T-cell (primary cell): ENCODE measurements at regions not wholly inside any gene's neighbourhood (a gene's known extent, or its start where the extent isn't known, plus 50 kb on each side); places are given as distances from the start of the nearest gene placed in this dataset.
A peak's percentile ranks its signal among the peaks of the same experiment; 100 is the strongest.

ENCODE experiments used
- ATAC-seq, 4 experiments: fragments of 200-7000 bp in 3 of 4; fragments of 150-1000 bp in 1 of 4; cut with Tn5 transposase; replicated peaks in 1 of 4; 1 replicate in 3 of 4; 2 replicates in 1 of 4; pipeline ENCODE4 v1.10.0; 2021; ENCODE audit warnings: moderate library complexity in 3 of 4, mild to moderate bottlenecking in 2 of 4, moderate number of reproducible peaks in 1 of 4
- CTCF ChIA-PET, 2 donors: fragments of 300-600 bp; sonication (Branson Sonifier 250); formaldehyde crosslinking; loops; one replicate each; lab custom pipeline; 2022; ENCODE audit warnings: antibody characterized with exemption in 2 of 2; lab: Charles Lee
- POLR2A ChIA-PET, 2 donors: fragments of 300-600 bp; sonication (Branson Sonifier 250); formaldehyde crosslinking; loops; one replicate each; lab custom pipeline; 2022; ENCODE audit warnings: antibody characterized with exemption in 2 of 2; lab: Charles Lee
- DNase-seq, 35 experiments: peaks; one replicate each; pipeline versions ENCODE4 v3.0.0 to v3.0.0-alpha.2; 2013 to 2023
- H3K27ac ChIP-seq: one replicate; pipeline ENCODE4 v1.5.1; 2013; ENCODE audit warnings: low read length
- H3K27me3 ChIP-seq, 2 experiments: replicated peaks in 1 of 2; 1 replicate in 1 of 2; 2 replicates in 1 of 2; pipeline versions ENCODE4 v1.6.1 to v1.7.0; 2013; ENCODE audit warnings: low read length in 1 of 2, mixed read lengths in 1 of 2; ENCODE audit not compliant: control insufficient read depth in 2 of 2, insufficient read depth in 2 of 2; ENCODE audit errors: extremely low read depth in 1 of 2
- H3K36me3 ChIP-seq, 2 donors: 1 replicate in 1 of 2; 2 replicates in 1 of 2; pipeline versions ENCODE4 v1.6.1 to v1.7.0; 2013; ENCODE audit warnings: low read length in 1 of 2; ENCODE audit not compliant: control insufficient read depth in 2 of 2, insufficient read depth in 1 of 2; ENCODE audit errors: extremely low read depth in 1 of 2
- H3K4me1 ChIP-seq, 2 experiments: 1 replicate in 1 of 2; 2 replicates in 1 of 2; pipeline versions ENCODE4 v1.6.1 to v1.7.0; 2013; ENCODE audit warnings: low read length in 2 of 2, mixed read lengths in 1 of 2; ENCODE audit not compliant: insufficient read depth in 2 of 2, control insufficient read depth in 1 of 2; ENCODE audit errors: extremely low read depth in 1 of 2
- H3K4me3 ChIP-seq, 2 donors: 1 replicate in 1 of 2; 2 replicates in 1 of 2; pipeline versions ENCODE4 v1.5.1 to v1.7.0; 2013; ENCODE audit warnings: mild to moderate bottlenecking in 2 of 2, low read length in 1 of 2, moderate library complexity in 1 of 2; ENCODE audit not compliant: control insufficient read depth in 1 of 2; ENCODE audit errors: extremely low read depth in 1 of 2
- H3K9me3 ChIP-seq: 2 replicates; pipeline ENCODE4 v1.7.0; 2013
- H3K27ac Mint-ChIP-seq, 2 donors: one replicate each; pipeline ENCODE4 v1.8.0; 2020 to 2021; ENCODE audit warnings: mild to moderate bottlenecking in 2 of 2, mixed read lengths in 2 of 2
- H3K27me3 Mint-ChIP-seq, 2 donors: one replicate each; pipeline ENCODE4 v1.8.0; 2021 to 2022; ENCODE audit warnings: mixed read lengths in 2 of 2
- H3K36me3 Mint-ChIP-seq: one replicate; pipeline ENCODE4 v1.8.0; 2021; ENCODE audit warnings: mixed read lengths
- H3K4me1 Mint-ChIP-seq, 3 donors: one replicate each; pipeline ENCODE4 v1.8.0; 2020 to 2022; ENCODE audit warnings: mixed read lengths in 3 of 3, mild to moderate bottlenecking in 1 of 3
- H3K4me3 Mint-ChIP-seq, 3 donors: one replicate each; pipeline ENCODE4 v1.8.0; 2020 to 2022; ENCODE audit warnings: mild to moderate bottlenecking in 3 of 3, mixed read lengths in 3 of 3, moderate library complexity in 3 of 3
- H3K9me3 Mint-ChIP-seq, 3 donors: one replicate each; pipeline ENCODE4 v1.8.0; 2020 to 2022; ENCODE audit warnings: mixed read lengths in 3 of 3
- WGBS: methylation state at CpG from one replicate; pipeline ENCODE4 v1.1.5; 2013; ENCODE audit warnings: missing lambda C conversion rate; ENCODE audit not compliant: insufficient coverage; 5-methylcytosine and 5-hydroxymethylcytosine counted together

- H3K9me3 Mint-ChIP-seq, result peaks cover 0 to 7% (median 0%) of the 10 kb centered on the region in 3 donors
- CTCF ChIA-PET, result no interaction called here
- WGBS, result no CpG with 5 or more reads among the region's 1 CpG
Measured at GRCh38 chr2:122266636-122267035, 511.2 kb downstream of the TSN start.

GRCh38 chr2:122267947-122268346 lies 512.5 kb downstream of the TSN start:
- Histone ChIP-seq H3K27me3 (no peaks in the 10 kb centered on the region), H3K4me3 (no peak overlapping the region), H3K4me1 (no peaks in the 10 kb centered on the region), H3K9me3 (no peaks in the 10 kb centered on the region), H3K36me3 (no peaks in the 10 kb centered on the region), H3K27ac (no peak overlapping the region)
- 100% methylated on average over 2 of the region's 5 CpGs for WGBS
- H3K27ac Mint-ChIP-seq, result no peak overlapping the region
- peaks cover 0 to 5% of the 10 kb centered on the region in 2 donors for H3K27me3 Mint-ChIP-seq
- no peaks in the 10 kb centered on the region for H3K4me1 Mint-ChIP-seq
- H3K36me3 Mint-ChIP-seq, result no peaks in the 10 kb centered on the region
- no peak overlapping the region for H3K4me3 Mint-ChIP-seq
- ATAC-seq (no peak), DNase-seq (no peak)
- H3K9me3 Mint-ChIP-seq, result peaks cover 0 to 8% (median 0%) of the 10 kb centered on the region in 3 donors
- CTCF ChIA-PET, result no interaction called here
- POLR2A ChIA-PET, result no interaction called here

More at GRCh38 chr2:122266636-122267035, 511.2 kb downstream of the TSN start:
- no peaks in the 10 kb centered on the region for H3K36me3 ChIP-seq
- H3K9me3 ChIP-seq, result no peaks in the 10 kb centered on the region
- H3K27ac Mint-ChIP-seq, result no peak overlapping the region
- no peak overlapping the region for H3K4me3 Mint-ChIP-seq
- H3K36me3 Mint-ChIP-seq, result no peaks in the 10 kb centered on the region
- H3K27me3 ChIP-seq, result no peaks in the 10 kb centered on the region
- H3K4me1 ChIP-seq, result no peaks in the 10 kb centered on the region
- POLR2A ChIA-PET, result no interaction called here
- DNase-seq (no peak), ATAC-seq (no peak)
- no peak overlapping the region for H3K27ac ChIP-seq
- H3K27me3 Mint-ChIP-seq, result peaks cover 0 to 5% of the 10 kb centered on the region in 2 donors
- H3K4me3 ChIP-seq, result no peak overlapping the region
- H3K4me1 Mint-ChIP-seq, result no peaks in the 10 kb centered on the region

- Mint-ChIP-seq H3K4me1 (no peaks in the 10 kb centered on the region), H3K9me3 (peaks cover 0 to 16% (median 0%) of the 10 kb centered on the region in 3 donors), H3K36me3 (no peaks in the 10 kb centered on the region), H3K27me3 (peaks cover 0 to 5% of the 10 kb centered on the region in 2 donors), H3K4me3 (no peak overlapping the region), H3K27ac (no peak overlapping the region)
- ChIA-PET POLR2A (no interaction called here), CTCF (no interaction called here)
- Histone ChIP-seq H3K4me1 (no peaks in the 10 kb centered on the region), H3K9me3 (no peaks in the 10 kb centered on the region), H3K27ac (no peak overlapping the region), H3K27me3 (no peaks in the 10 kb centered on the region), H3K36me3 (no peaks in the 10 kb centered on the region), H3K4me3 (no peak overlapping the region)
- WGBS, result no CpG with 5 or more reads among the region's 13 CpGs
- DNase-seq, result peak in 1 of 35 experiments; percentile 9
- ATAC-seq, result no peak
Measured at GRCh38 chr2:122273785-122274419, 518.5 kb downstream of the TSN start.

- Mint-ChIP-seq H3K4me1 (no peaks in the 10 kb centered on the region), H3K27me3 (no peaks in the 10 kb centered on the region), H3K9me3 (peaks cover 0 to 16% (median 8%) of the 10 kb centered on the region in 3 donors), H3K27ac (no peak overlapping the region), H3K36me3 (no peaks in the 10 kb centered on the region), H3K4me3 (no peak overlapping the region)
- H3K4me3 ChIP-seq, result no peak overlapping the region
- no peak for DNase-seq
- H3K4me1 ChIP-seq, result no peaks in the 10 kb centered on the region
- no peaks in the 10 kb centered on the region for H3K36me3 ChIP-seq
- WGBS, result 56% methylated on average over 1 of the region's 3 CpGs
- no peaks in the 10 kb centered on the region for H3K9me3 ChIP-seq
- no peaks in the 10 kb centered on the region for H3K27me3 ChIP-seq
- POLR2A ChIA-PET, result no interaction called here
- no peak overlapping the region for H3K27ac ChIP-seq
- CTCF ChIA-PET, result interaction anchor here in 1 of 2 donors (0.7 kb wide), 1 partner anchor 17 kb away, joined by 3 read pairs; no protein-coding TSS in a partner anchor
- no peak for ATAC-seq
Measured at GRCh38 chr2:122277956-122278355, 522.5 kb downstream of the TSN start.

GRCh38 chr2:122300758-122301157 lies 545.3 kb downstream of the TSN start:
- no peaks in the 10 kb centered on the region for H3K4me1 ChIP-seq
- WGBS, result 73% methylated on average over 3 of the region's 3 CpGs
- no peaks in the 10 kb centered on the region for H3K27me3 ChIP-seq
- ATAC-seq (no peak), DNase-seq (no peak)
- Mint-ChIP-seq H3K36me3 (no peaks in the 10 kb centered on the region), H3K4me3 (no peak overlapping the region), H3K27ac (no peak overlapping the region), H3K27me3 (no peaks in the 10 kb centered on the region), H3K4me1 (no peaks in the 10 kb centered on the region), H3K9me3 (peaks cover 15 to 38% (median 33%) of the 10 kb centered on the region in 3 donors)
- ChIA-PET CTCF (no interaction called here), POLR2A (no interaction called here)
- H3K36me3 ChIP-seq, result no peaks in the 10 kb centered on the region
- no peaks in the 10 kb centered on the region for H3K9me3 ChIP-seq
- H3K27ac ChIP-seq, result no peak overlapping the region
- no peak overlapping the region for H3K4me3 ChIP-seq

- CTCF ChIA-PET, result no interaction called here
- no peak overlapping the region for H3K4me3 ChIP-seq
- H3K27ac ChIP-seq, result no peak overlapping the region
- no peak for DNase-seq
- POLR2A ChIA-PET, result no interaction called here
- Mint-ChIP-seq H3K4me3 (no peak overlapping the region), H3K27ac (no peak overlapping the region), H3K9me3 (peaks cover 11 to 19% (median 14%) of the 10 kb centered on the region in 3 donors), H3K27me3 (no peaks in the 10 kb centered on the region), H3K36me3 (no peaks in the 10 kb centered on the region), H3K4me1 (no peaks in the 10 kb centered on the region)
- 68% methylated on average over 5 of the region's 8 CpGs for WGBS
- no peaks in the 10 kb centered on the region for H3K9me3 ChIP-seq
- no peaks in the 10 kb centered on the region for H3K36me3 ChIP-seq
- no peak for ATAC-seq
- H3K4me1 ChIP-seq, result no peaks in the 10 kb centered on the region
- H3K27me3 ChIP-seq, result no peaks in the 10 kb centered on the region
Measured at GRCh38 chr2:122307763-122308162, 552.3 kb downstream of the TSN start.
